Endothelial cell of umbilical vein (primary cell): ENCODE measurements at regions not wholly inside any gene's neighbourhood (a gene's known extent, or its start where the extent isn't known, plus 50 kb on each side); places are given as distances from the start of the nearest gene placed in this dataset.

Source experiments
- BruUV-seq: library from RNA; stranded (reverse); fragments of 400-500 nt; replicated peaks from 2 replicates; lab custom pipeline; 2021; lab: Mats Ljungman, UMichigan
- CTCF ChIA-PET: fragments of 300-600, 350-600 bp; sonication (Branson Sonifier 250); formaldehyde crosslinking; loops from one replicate; lab custom pipeline; 2021; ENCODE audit warnings: antibody characterized with exemption, inconsistent platforms; lab: Charles Lee
- POLR2A ChIA-PET: fragments of 300-600, 350-600 bp; sonication (Branson Sonifier 250); formaldehyde crosslinking; loops from one replicate; lab custom pipeline; 2021; ENCODE audit warnings: antibody characterized with exemption, inconsistent platforms; lab: Charles Lee
- DNase-seq: peaks from one replicate; pipeline ENCODE4 v3.0.0-alpha.2; 2011; ENCODE audit warnings: low read depth, low spot score
- FAIRE-seq: peaks from 2 replicates; lab custom pipeline; 2011; peaks lifted over from hg19 to GRCh38; lab: Jason Lieb, UNC
- H2AFZ ChIP-seq: 2 replicates; pipeline ENCODE4 v1.6.0; 2012; ENCODE audit warnings: low read depth, low read length, control low read depth, inconsistent platforms
- H3K27ac ChIP-seq: 2 replicates; pipeline ENCODE4 v1.5.1; 2011; ENCODE audit warnings: low read depth, mild to moderate bottlenecking, control low read depth, low read length, moderate library complexity; ENCODE audit not compliant: insufficient read depth
- H3K27me3 ChIP-seq, 2 experiments: 2 replicates each; pipeline versions ENCODE4 v1.6.0 to v1.6.1; 2011; ENCODE audit warnings: low read length in 2 of 2, mixed read lengths in 1 of 2; ENCODE audit not compliant: control insufficient read depth in 2 of 2, insufficient read depth in 2 of 2
- H3K36me3 ChIP-seq, 2 experiments: 2 replicates in 1 of 2; 3 replicates in 1 of 2; pipeline ENCODE4 v1.5.1; 2011; ENCODE audit warnings: low read length in 2 of 2, mild to moderate bottlenecking in 1 of 2, moderate library complexity in 1 of 2; ENCODE audit not compliant: control insufficient read depth in 2 of 2, insufficient read depth in 2 of 2; ENCODE audit errors: extremely low read depth in 1 of 2
- H3K4me1 ChIP-seq: 3 replicates; pipeline ENCODE4 v1.5.1; 2011; ENCODE audit warnings: mild to moderate bottlenecking, low read length; ENCODE audit not compliant: control insufficient read depth, insufficient read depth; ENCODE audit errors: extremely low read depth
- H3K4me2 ChIP-seq: 2 replicates; pipeline ENCODE4 v1.6.1; 2011; ENCODE audit warnings: low read length, control low read depth, mixed read lengths; ENCODE audit not compliant: insufficient read depth
- H3K4me3 ChIP-seq, 3 experiments: fragments of 200-600 bp in 1 of 3; sonication (generic), shearing (Covaris generic) in 1 of 3; replicated peaks in 1 of 3; 2 replicates each; pipeline ENCODE4 v1.5.1; 2011 to 2016; ENCODE audit warnings: control low read depth in 3 of 3, low read length in 3 of 3, mild to moderate bottlenecking in 2 of 3, inconsistent platforms in 1 of 3, low read depth in 1 of 3, moderate library complexity in 1 of 3; ENCODE audit not compliant: insufficient read depth in 1 of 3
- H3K79me2 ChIP-seq: 2 replicates; pipeline ENCODE4 v1.6.0; 2012; ENCODE audit warnings: low read length, inconsistent platforms; ENCODE audit not compliant: control insufficient read depth, insufficient read depth
- H3K9ac ChIP-seq: replicated peaks from 2 replicates; pipeline ENCODE3; 2011; ENCODE audit warnings: low read length, control low read depth; ENCODE audit not compliant: insufficient read depth; ENCODE audit errors: extremely low read depth
- H3K9me1 ChIP-seq: replicated peaks from 3 replicates; pipeline ENCODE4 v1.6.0; 2011; ENCODE audit warnings: mild to moderate bottlenecking, low read length; ENCODE audit not compliant: control insufficient read depth, insufficient read depth; ENCODE audit errors: extremely low read depth
- H3K9me3 ChIP-seq: replicated peaks from 2 replicates; pipeline ENCODE4 v1.5.1; 2012; ENCODE audit warnings: low read length, inconsistent platforms; ENCODE audit not compliant: control insufficient read depth, insufficient read depth
- H4K20me1 ChIP-seq: replicated peaks from 2 replicates; pipeline ENCODE3; 2011; ENCODE audit warnings: mild to moderate bottlenecking, low read length; ENCODE audit not compliant: control insufficient read depth, insufficient read depth; ENCODE audit errors: extremely low read depth
- EZH2 ChIP-seq: IDR thresholded peaks from 2 replicates; pipeline ENCODE4 v1.6.1; 2012; ENCODE audit warnings: borderline replicate concordance, low read depth, mild to moderate bottlenecking, moderate library complexity, low read length, inconsistent platforms; ENCODE audit not compliant: severe bottlenecking
- FOS ChIP-seq: IDR thresholded peaks from 2 replicates; pipeline ENCODE4 v1.6.1; 2011; ENCODE audit warnings: mild to moderate bottlenecking, low read length, moderate library complexity, borderline replicate concordance; ENCODE audit not compliant: insufficient read depth
- GATA2 ChIP-seq: IDR thresholded peaks from 2 replicates; pipeline ENCODE4 v1.7.0; 2011; ENCODE audit warnings: low read depth, mild to moderate bottlenecking, moderate library complexity, mixed read lengths, low read length; ENCODE audit not compliant: insufficient read length, insufficient read depth
- MYC ChIP-seq: IDR thresholded peaks from one replicate; pipeline ENCODE4 v1.6.1; 2011; ENCODE audit warnings: mild to moderate bottlenecking, low read depth, low read length
- dilution Hi-C: fragments of 300-500 bp; cut with MboI; formaldehyde crosslinking; loops from one replicate; pipeline ENCODE4 v1.15.0; 2019; ENCODE audit warnings: low sequenced_read_pairs; ENCODE audit not compliant: extremely low pct_ligation_motif_present
- intact Hi-C: fragments of 100-400 bp; cut with micrococcal nuclease; formaldehyde crosslinking; loops from one replicate; pipeline ENCODE4 v1.10.0; 2022
- TF ChIP-seq, protein P1 (sequence below), 2 donors: IDR thresholded peaks; 1 replicate in 1 of 2; 2 replicates in 1 of 2; pipeline ENCODE4 v1.5.1; 2011; ENCODE audit warnings: low read length in 2 of 2, mild to moderate bottlenecking in 2 of 2, moderate library complexity in 2 of 2, control low read depth in 1 of 2, inconsistent platforms in 1 of 2, low read depth in 1 of 2; ENCODE audit not compliant: insufficient read depth in 1 of 2; ENCODE audit errors: extremely low read depth in 1 of 2

DNA sequence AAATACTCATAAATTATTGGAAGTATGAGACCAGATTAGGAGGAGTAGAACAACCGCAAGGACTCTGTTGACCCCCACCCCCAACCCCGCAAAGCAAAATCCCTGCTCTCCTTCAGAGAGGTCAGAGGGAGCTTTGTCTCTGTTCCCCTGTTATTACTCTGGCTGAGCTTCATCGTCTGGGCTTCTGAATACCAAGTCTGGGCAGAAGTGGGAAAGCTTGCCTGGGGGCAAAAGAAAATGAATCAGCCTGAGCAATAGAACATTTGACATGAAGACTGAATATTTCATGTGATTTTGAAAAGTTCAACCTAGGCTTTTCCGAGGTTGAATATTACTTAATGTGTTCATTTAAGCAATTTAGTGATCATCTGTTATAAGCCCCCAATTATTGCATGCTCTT, 114.6 kb upstream of the ARHGAP28 start:
- BruUV-seq = no TSS peak
- ChIA-PET POLR2A (no interaction called here), CTCF (interaction anchor here (1.5 kb wide), 1 partner anchor 11 kb away, joined by 4 read pairs; no protein-coding TSS in a partner anchor)

DNA sequence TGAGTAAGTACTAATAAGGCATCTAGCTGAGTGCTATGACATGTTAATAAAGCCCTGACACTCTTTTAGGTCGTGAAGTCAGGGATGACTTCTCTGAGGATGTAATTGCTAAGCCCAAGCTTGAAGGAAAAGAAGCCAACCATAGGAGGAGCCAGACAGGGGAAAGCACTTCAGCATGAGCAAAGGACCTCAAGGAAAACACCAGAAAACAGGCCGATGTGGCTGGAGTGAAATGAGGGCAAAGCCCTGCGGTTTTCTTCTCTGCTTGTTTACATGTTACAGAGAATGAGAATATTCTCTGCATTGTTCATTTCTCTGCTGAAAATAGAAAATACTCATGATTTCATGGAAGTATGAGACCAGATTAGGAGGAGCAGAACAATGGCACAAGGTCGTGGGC, 112.5 kb upstream of the ARHGAP28 start:
- no peak overlapping the region for H3K4me2 ChIP-seq
- FAIRE-seq (no peak), DNase-seq (no peak)
- POLR2A ChIA-PET = no interaction called here
- H3K4me1 ChIP-seq = no peaks in the 10 kb centered on the region
- CTCF ChIA-PET = no interaction called here
- H3K27ac ChIP-seq = no peak overlapping the region
- no peaks in the 10 kb centered on the region for H3K79me2 ChIP-seq
- no peaks in the 10 kb centered on the region for H3K9me1 ChIP-seq
- H3K27me3 ChIP-seq = no peaks in the 10 kb centered on the region
- no peak overlapping the region for H3K4me3 ChIP-seq
- BruUV-seq = no TSS peak
- no peak overlapping the region for H2AFZ ChIP-seq
- intact Hi-C loops = no loop called here
- no peaks in the 10 kb centered on the region for H4K20me1 ChIP-seq
- TF ChIP-seq MYC = no peak
- dilution Hi-C loops = no loop called here
- H3K9ac ChIP-seq = no peak overlapping the region
- no peaks in the 10 kb centered on the region for H3K9me3 ChIP-seq
- H3K36me3 ChIP-seq = no peaks in the 10 kb centered on the region

More for the DNA sequence above, 114.6 kb upstream of the ARHGAP28 start:
- no peak overlapping the region for H3K27ac ChIP-seq
- H3K4me2 ChIP-seq = no peak overlapping the region
- H4K20me1 ChIP-seq = no peaks in the 10 kb centered on the region
- H2AFZ ChIP-seq = no peak overlapping the region
- H3K36me3 ChIP-seq = no peaks in the 10 kb centered on the region
- H3K9me1 ChIP-seq = no peaks in the 10 kb centered on the region
- dilution Hi-C loops (no loop called here), intact Hi-C loops (no loop called here)
- no peaks in the 10 kb centered on the region for H3K4me1 ChIP-seq
- no peaks in the 10 kb centered on the region for H3K9me3 ChIP-seq
- H3K4me3 ChIP-seq = no peak overlapping the region
- H3K79me2 ChIP-seq = no peaks in the 10 kb centered on the region
- H3K9ac ChIP-seq = no peak overlapping the region
- DNase-seq = no peak
- no peak for FAIRE-seq
- no peaks in the 10 kb centered on the region for H3K27me3 ChIP-seq
- no peak for TF ChIP-seq GATA2
- no peak for TF ChIP-seq FOS
- TF ChIP-seq MYC = no peak
- TF ChIP-seq, protein P1, sequence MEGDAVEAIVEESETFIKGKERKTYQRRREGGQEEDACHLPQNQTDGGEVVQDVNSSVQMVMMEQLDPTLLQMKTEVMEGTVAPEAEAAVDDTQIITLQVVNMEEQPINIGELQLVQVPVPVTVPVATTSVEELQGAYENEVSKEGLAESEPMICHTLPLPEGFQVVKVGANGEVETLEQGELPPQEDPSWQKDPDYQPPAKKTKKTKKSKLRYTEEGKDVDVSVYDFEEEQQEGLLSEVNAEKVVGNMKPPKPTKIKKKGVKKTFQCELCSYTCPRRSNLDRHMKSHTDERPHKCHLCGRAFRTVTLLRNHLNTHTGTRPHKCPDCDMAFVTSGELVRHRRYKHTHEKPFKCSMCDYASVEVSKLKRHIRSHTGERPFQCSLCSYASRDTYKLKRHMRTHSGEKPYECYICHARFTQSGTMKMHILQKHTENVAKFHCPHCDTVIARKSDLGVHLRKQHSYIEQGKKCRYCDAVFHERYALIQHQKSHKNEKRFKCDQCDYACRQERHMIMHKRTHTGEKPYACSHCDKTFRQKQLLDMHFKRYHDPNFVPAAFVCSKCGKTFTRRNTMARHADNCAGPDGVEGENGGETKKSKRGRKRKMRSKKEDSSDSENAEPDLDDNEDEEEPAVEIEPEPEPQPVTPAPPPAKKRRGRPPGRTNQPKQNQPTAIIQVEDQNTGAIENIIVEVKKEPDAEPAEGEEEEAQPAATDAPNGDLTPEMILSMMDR (IDR thresholded peaks at IDR 0.05; ENCODE audit: extremely low read depth in 1 of 2, insufficient read depth in 1 of 2, low read depth in 1 of 2, low read length in 2 of 2) = no peak
- no peak for TF ChIP-seq EZH2
